GM21381 (cell line): ENCODE measurements at regions not wholly inside any gene's neighbourhood (a gene's known extent, or its start where the extent isn't known, plus 50 kb on each side); places are given as distances from the start of the nearest gene placed in this dataset.
A peak's percentile ranks its signal among the peaks of the same experiment; 100 is the strongest.

ENCODE experiments used
- ATAC-seq: cut with Tn5 transposase; IDR thresholded peaks from one replicate; pipeline ENCODE4 v1.9.1; 2021; ENCODE audit warnings: mild to moderate bottlenecking, moderate library complexity; ENCODE audit not compliant: unreplicated experiment

DNA sequence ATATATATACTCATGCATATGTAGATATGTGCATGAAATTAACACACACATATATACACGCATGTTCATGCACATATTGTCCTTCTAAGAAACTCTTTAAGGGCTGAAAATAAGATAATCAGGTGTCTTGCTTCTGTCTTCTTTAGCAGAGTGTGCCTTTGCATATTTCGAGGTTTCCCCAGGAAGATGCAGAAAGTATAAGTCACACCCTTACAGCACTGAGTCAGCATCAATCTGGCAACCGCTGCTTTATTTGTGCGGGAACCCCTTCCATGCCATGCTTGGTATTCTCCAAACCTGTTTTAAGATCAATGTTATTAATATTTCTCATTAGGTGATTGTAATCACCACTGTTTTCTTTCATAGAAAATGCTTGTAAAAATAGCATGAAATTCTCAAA is 557.9 kb downstream of the CAAP1 start:
- no peak for ATAC-seq

- no peak for ATAC-seq
Observed at GRCh38 chr9:26331223-26331622, 561.4 kb downstream of the CAAP1 start.

GRCh38 chr9:26329974-26330373 is 562.6 kb downstream of the CAAP1 start:
- ATAC-seq, result no peak

DNA sequence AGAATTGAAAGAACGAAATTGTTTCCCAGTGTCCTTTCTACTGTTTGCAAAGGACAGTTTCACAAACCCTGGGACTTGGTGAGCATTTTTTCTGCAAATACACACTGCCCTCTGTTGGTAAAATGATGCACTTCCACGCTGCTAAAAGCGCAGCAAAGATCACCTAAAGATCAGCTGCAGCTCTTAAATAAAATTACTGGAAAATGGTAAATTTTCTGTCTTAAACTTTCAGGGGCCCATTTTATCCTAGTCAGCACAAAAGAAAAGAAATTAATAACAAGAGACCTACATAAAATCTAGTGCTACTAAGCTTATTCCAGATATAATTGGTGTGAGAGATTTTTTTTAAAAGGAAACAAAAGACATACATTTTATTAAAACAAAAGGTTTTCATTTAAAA is 566.0 kb downstream of the CAAP1 start:
- peak; percentile 73 for ATAC-seq

DNA sequence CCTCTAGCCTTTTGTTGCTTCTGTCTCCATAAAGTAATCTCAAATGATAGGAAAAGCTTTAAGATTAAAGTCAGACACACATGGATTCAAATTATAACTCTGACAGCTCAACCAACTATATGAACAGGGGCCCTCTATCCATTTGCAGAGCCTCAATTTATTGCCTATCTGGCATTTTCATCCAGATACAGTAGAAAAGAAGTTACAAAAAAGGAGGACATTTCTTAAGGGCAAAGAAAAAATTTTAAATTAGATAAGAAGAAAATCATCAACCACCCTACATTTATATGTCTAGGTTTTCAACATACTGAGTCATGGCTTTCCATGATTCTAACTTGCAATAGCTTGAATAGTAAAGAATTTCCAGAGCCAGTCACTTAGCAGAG is 567.2 kb downstream of the CAAP1 start:
- no peak for ATAC-seq

DNA sequence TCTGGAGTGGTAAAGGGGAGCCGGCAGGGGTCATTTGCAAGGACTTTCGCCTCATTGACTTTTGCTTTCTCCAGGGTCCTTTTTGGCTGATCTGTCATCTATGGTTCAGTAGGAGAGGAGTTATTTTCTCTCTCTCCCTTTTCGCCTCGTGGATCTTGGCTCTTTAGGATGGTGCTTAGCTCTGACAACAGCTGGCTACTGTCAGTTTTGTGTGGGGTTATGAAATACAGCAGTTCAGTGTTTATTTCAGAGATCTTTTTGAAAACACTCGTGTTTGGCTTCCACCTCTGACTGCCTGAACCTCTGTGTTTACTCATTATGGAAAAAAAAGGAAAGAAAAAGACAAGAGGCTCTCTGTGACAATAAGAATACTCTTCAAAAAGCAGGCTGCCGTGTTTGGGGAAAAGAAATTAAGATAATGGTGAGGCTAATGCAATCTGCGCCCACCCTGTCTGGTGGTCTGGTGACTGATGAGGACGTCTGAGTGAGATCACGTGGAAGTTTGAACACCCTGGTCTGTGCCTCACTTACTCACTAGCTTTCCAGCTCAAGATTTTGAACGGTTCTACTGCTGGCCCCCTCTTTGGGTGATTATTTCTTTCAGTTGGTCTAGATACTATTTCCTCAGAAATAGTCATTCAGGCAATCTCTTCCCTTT is 567.7 kb downstream of the CAAP1 start:
- no peak for ATAC-seq

GRCh38 chr9:26321935-26322334 is 570.7 kb downstream of the CAAP1 start:
- no peak for ATAC-seq

DNA sequence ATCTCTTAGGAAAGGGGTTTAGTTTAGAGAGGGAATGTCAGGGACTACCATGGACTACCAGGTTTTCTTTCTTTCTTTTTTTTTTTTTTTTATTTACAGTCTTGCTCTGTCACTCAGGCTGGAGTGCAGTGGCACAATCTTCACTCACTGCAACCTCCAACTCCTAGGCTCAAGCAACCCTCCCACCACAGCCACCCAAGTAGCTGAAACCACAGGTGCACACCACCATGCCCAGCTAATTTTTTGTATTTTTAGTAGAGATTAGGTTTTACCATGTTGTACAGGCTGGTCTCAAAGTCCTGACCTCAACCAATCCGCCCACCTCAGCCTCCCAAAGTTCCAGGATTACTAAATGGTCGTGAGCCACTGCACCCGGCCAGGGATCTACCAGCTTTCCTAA is 572.7 kb downstream of the CAAP1 start:
- no peak for ATAC-seq

GRCh38 chr9:26313108-26313507 is 579.5 kb downstream of the CAAP1 start:
- no peak for ATAC-seq

- no peak for ATAC-seq
Observed at GRCh38 chr9:26311463-26311995, 581.1 kb downstream of the CAAP1 start.

- no peak for ATAC-seq
Observed at GRCh38 chr9:26310294-26310693, 582.3 kb downstream of the CAAP1 start.

- ATAC-seq, result no peak
Observed at GRCh38 chr9:26308328-26308727, 584.3 kb downstream of the CAAP1 start.

- no peak for ATAC-seq
Observed at GRCh38 chr9:26301659-26302058, 590.9 kb downstream of the CAAP1 start.

GRCh38 chr9:26301046-26301445 is 591.6 kb downstream of the CAAP1 start:
- ATAC-seq, result no peak

GRCh38 chr9:26296910-26297572 is 595.6 kb downstream of the CAAP1 start:
- no peak for ATAC-seq

- ATAC-seq, result no peak
Observed at GRCh38 chr9:26292943-26293342, 599.7 kb downstream of the CAAP1 start.

DNA sequence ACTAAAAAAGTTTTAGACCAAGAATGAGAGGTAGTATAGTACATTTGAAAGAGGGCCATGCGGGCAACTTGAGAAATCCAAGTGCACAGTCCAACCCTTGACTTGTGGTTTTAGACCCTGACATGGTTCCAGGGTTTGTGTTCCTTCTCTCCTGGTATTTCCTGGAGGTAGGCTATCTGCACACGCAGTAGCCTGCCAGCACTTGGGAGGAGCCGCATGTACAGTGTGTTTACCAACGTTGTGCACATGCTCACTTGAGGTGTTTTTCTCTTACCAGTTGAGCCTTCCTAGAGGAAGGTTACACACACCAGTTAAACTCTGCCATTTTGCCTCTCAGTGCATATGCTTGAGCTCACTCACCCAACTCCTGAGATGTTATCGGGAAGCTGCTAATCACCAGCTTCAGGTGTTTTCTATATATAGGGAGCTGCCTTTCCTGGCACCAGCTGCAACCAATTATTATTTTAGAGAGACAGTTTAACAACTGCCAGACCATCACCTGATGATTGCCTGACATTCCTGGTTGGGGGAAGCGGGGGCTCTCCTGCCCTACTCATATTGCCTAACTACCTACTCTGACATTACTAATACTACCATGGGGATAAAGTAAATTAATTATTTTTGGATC is 593.4 kb upstream of the TUSC1 start:
- ATAC-seq, result no peak

DNA sequence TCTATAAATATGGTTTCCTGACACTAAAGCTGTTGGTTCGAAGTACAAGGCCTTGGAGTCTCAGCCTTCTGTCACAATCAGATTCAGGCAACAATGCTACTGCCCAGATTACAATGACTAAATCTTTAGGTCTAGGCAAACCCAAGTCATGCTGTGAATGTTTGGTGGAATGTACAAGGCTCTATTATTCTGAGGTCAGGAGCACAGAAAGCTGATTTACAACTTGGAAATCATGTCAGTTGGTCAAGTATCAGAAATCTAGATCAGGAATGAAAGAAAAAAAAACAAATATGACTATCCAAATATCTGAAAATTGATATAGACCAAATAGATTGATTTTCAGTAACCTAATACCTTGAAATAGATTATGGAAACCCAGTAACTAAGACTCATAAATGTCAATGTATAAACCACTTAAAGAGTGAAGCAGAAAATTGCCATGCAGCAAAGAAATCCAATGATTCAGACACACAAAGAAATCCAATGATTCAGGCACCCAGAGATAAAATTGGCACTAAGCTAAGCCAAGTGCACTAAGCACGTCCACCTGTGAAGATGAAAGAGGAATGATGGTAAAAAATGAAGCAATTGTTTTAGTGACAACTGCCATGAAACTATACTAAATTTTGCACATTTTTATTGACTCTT is 588.0 kb upstream of the TUSC1 start:
- no peak for ATAC-seq

GRCh38 chr9:26264709-26265601 is 586.7 kb upstream of the TUSC1 start:
- ATAC-seq, result no peak

DNA sequence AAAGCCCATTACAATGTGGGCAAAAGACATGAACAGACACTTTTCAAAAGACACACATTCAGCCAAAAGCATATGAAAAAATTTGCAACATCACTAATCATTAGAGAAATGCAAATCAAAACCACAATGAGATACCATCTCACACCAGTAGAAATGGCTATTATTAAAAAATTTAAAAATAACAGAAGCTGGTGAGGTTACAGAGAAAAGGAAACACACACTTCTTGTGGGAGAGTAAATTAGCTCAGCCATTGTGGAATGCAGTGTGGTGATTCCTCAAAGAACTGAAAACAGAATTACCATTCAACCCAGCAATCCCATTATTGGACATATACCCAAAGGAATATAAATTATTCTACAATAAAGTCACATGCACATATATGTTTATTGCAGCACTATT is 585.2 kb upstream of the TUSC1 start:
- ATAC-seq, result no peak
